ENCODE measurements at regions not wholly inside any gene's neighbourhood (a gene's known extent, or its start where the extent isn't known, plus 50 kb on each side); places are given as distances from the start of the nearest gene placed in this dataset.

DNA sequence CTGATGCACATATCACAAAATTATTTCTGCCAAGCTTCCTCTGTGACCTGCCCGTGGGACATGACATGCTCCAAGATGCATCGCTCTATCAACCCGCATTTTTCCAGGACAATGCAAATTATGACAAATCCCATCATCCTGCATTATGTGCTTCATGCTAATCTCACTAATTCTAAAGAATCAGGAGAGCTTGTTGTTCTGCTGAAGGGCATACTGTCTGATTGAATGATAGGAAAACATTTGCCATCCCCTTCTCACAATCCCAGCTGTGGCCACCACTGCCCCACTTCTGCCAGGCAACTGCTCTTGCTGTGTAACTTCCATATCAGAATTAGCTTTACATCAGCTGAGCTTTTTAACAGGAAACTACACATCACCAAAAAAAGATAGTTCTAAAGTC is 203.5 kb upstream of the NANOGP8 start:
- CTCF ChIA-PET, result interaction anchor here (0.6 to 2.2 kb wide), 5 partner anchors 22 to 462 kb away, joined by 3 to 22 read pairs (median 3); no protein-coding TSS in a partner anchor
- TF ChIP-seq CTCF (IDR thresholded peaks at IDR 0.05), result no peak
- POLR2A ChIA-PET, result no interaction called here
- Mint-ChIP-seq H3K27ac (no peak overlapping the region), H3K4me3 (no peak overlapping the region), H3K4me1 (no peaks in the 10 kb centered on the region), H3K9me3 (peaks cover 1% of the 10 kb centered on the region), H3K27me3 (no peaks in the 10 kb centered on the region), H3K36me3 (ENCODE audit: low read depth) (no peaks in the 10 kb centered on the region)
- no peak for ATAC-seq (ENCODE audit: low read depth)
- no peak for DNase-seq
- intact Hi-C loops (cut with micrococcal nuclease), result no loop called here

DNA sequence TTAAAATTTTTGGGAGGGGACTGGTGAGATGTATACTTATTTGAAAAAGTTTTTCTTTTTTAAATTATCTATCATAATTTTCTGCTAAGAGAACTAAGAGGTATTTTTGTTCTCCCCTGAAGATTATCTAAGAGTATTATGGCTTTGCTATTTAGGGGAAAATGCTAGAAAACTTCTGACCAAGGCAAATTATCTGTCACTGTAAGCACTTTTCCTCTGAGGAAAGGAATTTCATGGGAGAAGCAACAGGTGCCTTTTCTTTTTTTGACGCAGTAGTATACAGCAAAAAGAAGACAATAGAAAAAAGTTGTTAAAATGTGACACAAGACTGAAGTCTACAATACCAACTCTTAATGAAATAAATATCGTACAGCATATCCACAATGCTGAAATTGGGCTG is 201.6 kb upstream of the NANOGP8 start:
- POLR2A ChIA-PET, result no interaction called here
- peaks cover 9% of the 10 kb centered on the region for H3K9me3 Mint-ChIP-seq
- no peaks in the 10 kb centered on the region for H3K36me3 Mint-ChIP-seq (ENCODE audit: low read depth)

GRCh38 chr15:35282965-35283496 is 197.9 kb upstream of the NANOGP8 start:
- CTCF ChIA-PET, result no interaction called here
- Mint-ChIP-seq H3K27ac (no peak overlapping the region), H3K27me3 (no peaks in the 10 kb centered on the region), H3K4me3 (no peak overlapping the region), H3K9me3 (peaks cover 18% of the 10 kb centered on the region), H3K36me3 (ENCODE audit: low read depth) (no peaks in the 10 kb centered on the region), H3K4me1 (no peaks in the 10 kb centered on the region)
- no peak for DNase-seq
- TF ChIP-seq CTCF (IDR thresholded peaks at IDR 0.05), result no peak
- intact Hi-C loops (cut with micrococcal nuclease), result no loop called here
- POLR2A ChIA-PET, result no interaction called here
- ATAC-seq (ENCODE audit: low read depth), result no peak

More for the DNA sequence above, 201.6 kb upstream of the NANOGP8 start:
- ATAC-seq (ENCODE audit: low read depth), result no peak
- intact Hi-C loops (cut with micrococcal nuclease), result no loop called here
- DNase-seq, result no peak
- CTCF ChIA-PET, result no interaction called here
- TF ChIP-seq CTCF (IDR thresholded peaks at IDR 0.05), result no peak
- no peaks in the 10 kb centered on the region for H3K4me1 Mint-ChIP-seq
- H3K27me3 Mint-ChIP-seq, result no peaks in the 10 kb centered on the region
- no peak overlapping the region for H3K4me3 Mint-ChIP-seq
- no peak overlapping the region for H3K27ac Mint-ChIP-seq

- H3K4me1 Mint-ChIP-seq, result no peaks in the 10 kb centered on the region
- H3K9me3 Mint-ChIP-seq, result peaks cover 28% of the 10 kb centered on the region
- no peak overlapping the region for H3K4me3 Mint-ChIP-seq
- H3K27me3 Mint-ChIP-seq, result no peaks in the 10 kb centered on the region
- no peak for TF ChIP-seq CTCF (IDR thresholded peaks at IDR 0.05)
- peaks cover 4% of the 10 kb centered on the region for H3K36me3 Mint-ChIP-seq (ENCODE audit: low read depth)
- H3K27ac Mint-ChIP-seq, result no peak overlapping the region
- ATAC-seq (ENCODE audit: low read depth) (no peak), DNase-seq (no peak)
- intact Hi-C loops (cut with micrococcal nuclease), result no loop called here
- ChIA-PET CTCF (no interaction called here), POLR2A (no interaction called here)
These were observed 196.4 kb upstream of the NANOGP8 start for GRCh38 chr15:35281515-35281914.

DNA sequence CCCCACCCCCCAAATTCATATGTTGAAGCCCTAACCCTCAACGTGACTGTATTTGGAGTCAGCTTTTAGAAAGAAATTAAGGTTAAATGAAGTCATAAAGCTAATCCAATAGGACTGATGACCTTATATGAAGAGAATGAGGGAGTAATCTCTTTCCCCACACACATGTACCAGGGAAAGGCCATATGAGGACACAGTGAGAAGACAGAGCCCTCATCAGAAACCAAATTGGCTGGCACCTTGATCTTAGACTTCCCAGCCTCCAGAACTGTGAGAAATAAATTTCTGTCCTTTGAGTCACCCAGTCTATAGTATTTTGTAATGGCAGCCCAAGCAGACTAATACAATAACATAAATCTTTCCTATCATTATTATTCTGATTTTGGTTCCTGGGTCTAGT is 194.7 kb upstream of the NANOGP8 start:
- TF ChIP-seq CTCF (IDR thresholded peaks at IDR 0.05), result no peak
- ChIA-PET CTCF (no interaction called here), POLR2A (no interaction called here)
- Mint-ChIP-seq H3K27ac (no peak overlapping the region), H3K4me1 (no peaks in the 10 kb centered on the region), H3K36me3 (ENCODE audit: low read depth) (peaks cover 4% of the 10 kb centered on the region), H3K4me3 (no peak overlapping the region), H3K27me3 (no peaks in the 10 kb centered on the region), H3K9me3 (peaks cover 31% of the 10 kb centered on the region)
- no peak for ATAC-seq (ENCODE audit: low read depth)
- intact Hi-C loops (cut with micrococcal nuclease), result no loop called here
- DNase-seq, result no peak

Data from activated B cell treated with CpG ODN at 0.5 μM for 24 hours (primary cell).